ENCODE measurements at regions not wholly inside any gene's neighbourhood (a gene's known extent, or its start where the extent isn't known, plus 50 kb on each side); places are given as distances from the start of the nearest gene placed in this dataset.

GRCh38 chr2:128690869-128691268 is 372.2 kb upstream of the HS6ST1 start:
- DNase-seq (ENCODE audit: low spot score): no peak

- DNase-seq (ENCODE audit: low spot score): no peak
Observed at GRCh38 chr2:128691526-128691925, 372.9 kb upstream of the HS6ST1 start.

- DNase-seq (ENCODE audit: low spot score): no peak
Observed at GRCh38 chr2:128692895-128693742, 374.5 kb upstream of the HS6ST1 start.

- DNase-seq (ENCODE audit: low spot score): no peak
Observed at GRCh38 chr2:128693743-128694029, 375.0 kb upstream of the HS6ST1 start.

- DNase-seq (ENCODE audit: low spot score): peak; percentile 35
Observed at GRCh38 chr2:128695646-128696220, 377.1 kb upstream of the HS6ST1 start.

GRCh38 chr2:128696421-128696820 is 377.8 kb upstream of the HS6ST1 start:
- no peak for DNase-seq (ENCODE audit: low spot score)

GRCh38 chr2:128701418-128701817 is 382.8 kb upstream of the HS6ST1 start:
- DNase-seq (ENCODE audit: low spot score): no peak

- DNase-seq (ENCODE audit: low spot score): no peak
Observed at GRCh38 chr2:128702616-128703015, 383.9 kb upstream of the HS6ST1 start.

- no peak for DNase-seq (ENCODE audit: low spot score)
Observed at GRCh38 chr2:128708106-128708816, 389.6 kb upstream of the HS6ST1 start.

- DNase-seq (ENCODE audit: low spot score): no peak
Observed at GRCh38 chr2:128710242-128710641, 391.6 kb upstream of the HS6ST1 start.

- DNase-seq (ENCODE audit: low spot score): no peak
Observed at GRCh38 chr2:128710729-128711128, 392.1 kb upstream of the HS6ST1 start.

- DNase-seq (ENCODE audit: low spot score): peak; percentile 63
Observed at GRCh38 chr2:128714285-128714684, 395.6 kb upstream of the HS6ST1 start.

- no peak for DNase-seq (ENCODE audit: low spot score)
Observed at GRCh38 chr2:128714851-128715312, 396.2 kb upstream of the HS6ST1 start.

GRCh38 chr2:128715360-128715759 is 396.7 kb upstream of the HS6ST1 start:
- no peak for DNase-seq (ENCODE audit: low spot score)

- DNase-seq (ENCODE audit: low spot score): no peak
Observed at GRCh38 chr2:128716299-128716721, 397.6 kb upstream of the HS6ST1 start.

- DNase-seq (ENCODE audit: low spot score): no peak
Observed at GRCh38 chr2:128717758-128718710, 399.4 kb upstream of the HS6ST1 start.

GRCh38 chr2:128720080-128721022 is 401.7 kb upstream of the HS6ST1 start:
- DNase-seq (ENCODE audit: low spot score): no peak

GRCh38 chr2:128721096-128721495 is 402.4 kb upstream of the HS6ST1 start:
- no peak for DNase-seq (ENCODE audit: low spot score)

GRCh38 chr2:128722489-128722888 is 403.8 kb upstream of the HS6ST1 start:
- no peak for DNase-seq (ENCODE audit: low spot score)

GRCh38 chr2:128724547-128724946 is 405.9 kb upstream of the HS6ST1 start:
- no peak for DNase-seq (ENCODE audit: low spot score)

- no peak for DNase-seq (ENCODE audit: low spot score)
Observed at GRCh38 chr2:128724972-128725371, 406.3 kb upstream of the HS6ST1 start.
